Central memory CD8-positive, alpha-beta T cell (primary cell): ENCODE measurements at regions not wholly inside any gene's neighbourhood (a gene's known extent, or its start where the extent isn't known, plus 50 kb on each side); places are given as distances from the start of the nearest gene placed in this dataset.
A peak's percentile ranks its signal among the peaks of the same experiment; 100 is the strongest.
"Not testable (repeated sequence)": the region's sequence is repeated elsewhere in the genome, so short reads cannot be mapped to it uniquely, and the experiment has no call there.

Experiments
- ATAC-seq: fragments of 150-1000 bp; cut with Tn5 transposase; replicated peaks from 2 replicates; pipeline ENCODE4 v1.10.0; 2022; ENCODE audit warnings: mild to moderate bottlenecking, moderate FRiP score, moderate number of reproducible peaks; ENCODE audit not compliant: poor library complexity, severe bottlenecking; ENCODE audit errors: extremely low read depth
- DNase-seq, 2 donors: peaks; one replicate each; pipeline ENCODE4 v3.0.0; 2021; ENCODE audit warnings: low spot score in 2 of 2
- H3K27ac Mint-ChIP-seq: one replicate; pipeline ENCODE4 v1.8.0; 2022; ENCODE audit warnings: low read depth, mild to moderate bottlenecking, moderate library complexity, mixed read lengths
- H3K27me3 Mint-ChIP-seq: one replicate; pipeline ENCODE4 v1.8.0; 2022; ENCODE audit warnings: mixed read lengths
- H3K36me3 Mint-ChIP-seq: one replicate; pipeline ENCODE4 v1.8.0; 2022; ENCODE audit warnings: mild to moderate bottlenecking, moderate library complexity, mixed read lengths; ENCODE audit not compliant: insufficient read depth
- H3K4me1 Mint-ChIP-seq: one replicate; pipeline ENCODE4 v1.8.0; 2022; ENCODE audit warnings: mixed read lengths
- H3K4me3 Mint-ChIP-seq: one replicate; pipeline ENCODE4 v1.8.0; 2022; ENCODE audit warnings: mild to moderate bottlenecking, moderate library complexity, mixed read lengths
- H3K9me3 Mint-ChIP-seq: one replicate; pipeline ENCODE4 v1.8.0; 2022; ENCODE audit warnings: mixed read lengths

GRCh38 chr13:64688893-64689677 lies 2541.1 kb downstream of the PCDH9 start:
- ATAC-seq (no peak), DNase-seq (no peak)
- no peak overlapping the region for H3K4me3 Mint-ChIP-seq
- no peaks in the 10 kb centered on the region for H3K4me1 Mint-ChIP-seq
- peaks cover 28% of the 10 kb centered on the region for H3K9me3 Mint-ChIP-seq
- no peaks in the 10 kb centered on the region for H3K36me3 Mint-ChIP-seq
- H3K27me3 Mint-ChIP-seq = no peaks in the 10 kb centered on the region
- no peak overlapping the region for H3K27ac Mint-ChIP-seq

GRCh38 chr13:64686536-64686935 lies 2543.6 kb downstream of the PCDH9 start:
- H3K36me3 Mint-ChIP-seq, H3K4me1 Mint-ChIP-seq, DNase-seq, H3K27me3 Mint-ChIP-seq, H3K27ac Mint-ChIP-seq, H3K4me3 Mint-ChIP-seq, ATAC-seq: not testable (repeated sequence)
- peaks cover 23% of the 10 kb centered on the region for H3K9me3 Mint-ChIP-seq

- no peak overlapping the region for H3K27ac Mint-ChIP-seq
- no peak overlapping the region for H3K4me3 Mint-ChIP-seq
- DNase-seq = no peak
- H3K27me3 Mint-ChIP-seq = no peaks in the 10 kb centered on the region
- no peaks in the 10 kb centered on the region for H3K36me3 Mint-ChIP-seq
- peaks cover 23% of the 10 kb centered on the region for H3K9me3 Mint-ChIP-seq
- ATAC-seq = no peak
- no peaks in the 10 kb centered on the region for H3K4me1 Mint-ChIP-seq
These were observed 2545.3 kb downstream of the PCDH9 start for GRCh38 chr13:64684685-64685431.

GRCh38 chr13:64684108-64684507 lies 2546.0 kb downstream of the PCDH9 start:
- Mint-ChIP-seq H3K4me1 (no peaks in the 10 kb centered on the region), H3K36me3 (no peaks in the 10 kb centered on the region), H3K27me3 (no peaks in the 10 kb centered on the region), H3K4me3 (no peak overlapping the region), H3K27ac (no peak overlapping the region), H3K9me3 (peaks cover 22% of the 10 kb centered on the region)
- ATAC-seq = no peak
- no peak for DNase-seq

- no peaks in the 10 kb centered on the region for H3K36me3 Mint-ChIP-seq
- H3K27me3 Mint-ChIP-seq = no peaks in the 10 kb centered on the region
- DNase-seq = no peak
- ATAC-seq = no peak
- H3K4me1 Mint-ChIP-seq = no peaks in the 10 kb centered on the region
- no peak overlapping the region for H3K4me3 Mint-ChIP-seq
- no peak overlapping the region for H3K27ac Mint-ChIP-seq
- H3K9me3 Mint-ChIP-seq = peaks cover 14% of the 10 kb centered on the region
These were observed 2549.4 kb downstream of the PCDH9 start for GRCh38 chr13:64680739-64681138.

GRCh38 chr13:64675255-64675892 lies 2554.8 kb downstream of the PCDH9 start:
- no peak for ATAC-seq
- no peaks in the 10 kb centered on the region for H3K27me3 Mint-ChIP-seq
- no peak overlapping the region for H3K4me3 Mint-ChIP-seq
- DNase-seq = no peak
- no peaks in the 10 kb centered on the region for H3K4me1 Mint-ChIP-seq
- H3K9me3 Mint-ChIP-seq = peaks cover 27% of the 10 kb centered on the region
- H3K27ac Mint-ChIP-seq = no peak overlapping the region
- no peaks in the 10 kb centered on the region for H3K36me3 Mint-ChIP-seq

GRCh38 chr13:64674126-64674525 lies 2556.0 kb downstream of the PCDH9 start:
- no peaks in the 10 kb centered on the region for H3K36me3 Mint-ChIP-seq
- ATAC-seq (no peak), DNase-seq (no peak)
- H3K9me3 Mint-ChIP-seq = peaks cover 27% of the 10 kb centered on the region
- H3K4me1 Mint-ChIP-seq = no peaks in the 10 kb centered on the region
- no peak overlapping the region for H3K27ac Mint-ChIP-seq
- no peak overlapping the region for H3K4me3 Mint-ChIP-seq
- H3K27me3 Mint-ChIP-seq = no peaks in the 10 kb centered on the region

- no peaks in the 10 kb centered on the region for H3K27me3 Mint-ChIP-seq
- no peak overlapping the region for H3K4me3 Mint-ChIP-seq
- peaks cover 30% of the 10 kb centered on the region for H3K9me3 Mint-ChIP-seq
- no peak overlapping the region for H3K27ac Mint-ChIP-seq
- H3K4me1 Mint-ChIP-seq = no peaks in the 10 kb centered on the region
- DNase-seq = no peak
- H3K36me3 Mint-ChIP-seq = no peaks in the 10 kb centered on the region
- no peak for ATAC-seq
These were observed 2557.4 kb downstream of the PCDH9 start for GRCh38 chr13:64672751-64673150.

- H3K36me3 Mint-ChIP-seq = no peaks in the 10 kb centered on the region
- no peaks in the 10 kb centered on the region for H3K4me1 Mint-ChIP-seq
- ATAC-seq (peak; percentile 28), DNase-seq (no peak)
- H3K9me3 Mint-ChIP-seq = peaks cover 5% of the 10 kb centered on the region
- H3K4me3 Mint-ChIP-seq = no peak overlapping the region
- H3K27me3 Mint-ChIP-seq = no peaks in the 10 kb centered on the region
- no peak overlapping the region for H3K27ac Mint-ChIP-seq
These were observed 2567.1 kb downstream of the PCDH9 start for GRCh38 chr13:64662887-64663593.

- H3K36me3 Mint-ChIP-seq = peaks cover 2% of the 10 kb centered on the region
- no peak for ATAC-seq
- H3K27me3 Mint-ChIP-seq = no peaks in the 10 kb centered on the region
- peaks cover 19% of the 10 kb centered on the region for H3K9me3 Mint-ChIP-seq
- no peak overlapping the region for H3K27ac Mint-ChIP-seq
- no peak overlapping the region for H3K4me3 Mint-ChIP-seq
- no peaks in the 10 kb centered on the region for H3K4me1 Mint-ChIP-seq
- no peak for DNase-seq
These were observed 2581.8 kb downstream of the PCDH9 start for GRCh38 chr13:64648293-64648692.

- ATAC-seq (no peak), DNase-seq (no peak)
- Mint-ChIP-seq H3K27ac (no peak overlapping the region), H3K4me1 (no peaks in the 10 kb centered on the region), H3K27me3 (no peaks in the 10 kb centered on the region), H3K36me3 (no peaks in the 10 kb centered on the region), H3K9me3 (peaks cover 31% of the 10 kb centered on the region), H3K4me3 (no peak overlapping the region)
These were observed 2587.1 kb downstream of the PCDH9 start for GRCh38 chr13:64643066-64643465.

- Mint-ChIP-seq H3K27me3 (no peaks in the 10 kb centered on the region), H3K4me1 (no peaks in the 10 kb centered on the region), H3K4me3 (no peak overlapping the region), H3K9me3 (peaks cover 36% of the 10 kb centered on the region), H3K36me3 (no peaks in the 10 kb centered on the region), H3K27ac (no peak overlapping the region)
- DNase-seq (no peak), ATAC-seq (no peak)
These were observed 2590.1 kb downstream of the PCDH9 start for GRCh38 chr13:64640002-64640401.
